H9 (cell line): ENCODE measurements at regions not wholly inside any gene's neighbourhood (a gene's known extent, or its start where the extent isn't known, plus 50 kb on each side); places are given as distances from the start of the nearest gene placed in this dataset.

Experiments
- DNase-seq: peaks from one replicate; pipeline ENCODE4 v3.0.0-alpha.2; 2017
- H2AFZ ChIP-seq: one replicate; pipeline ENCODE4 v1.6.1; 2013; ENCODE audit warnings: mild to moderate bottlenecking, low read length, control low read depth, moderate library complexity
- H2AK5ac ChIP-seq: 2 replicates; pipeline ENCODE4 v1.6.1; 2013; ENCODE audit warnings: low read length, control low read depth, mixed read lengths; ENCODE audit not compliant: insufficient read length
- H2BK120ac ChIP-seq: one replicate; pipeline ENCODE4 v1.6.1; 2013; ENCODE audit warnings: low read depth, mild to moderate bottlenecking, low read length, control low read depth, inconsistent platforms; ENCODE audit not compliant: poor library complexity, severe bottlenecking
- H2BK12ac ChIP-seq: 2 replicates; pipeline ENCODE4 v1.6.1; 2013; ENCODE audit warnings: low read length, control low read depth, mixed read lengths, low read depth; ENCODE audit not compliant: insufficient read length
- H2BK15ac ChIP-seq: 2 replicates; pipeline ENCODE4 v1.6.1; 2013; ENCODE audit warnings: low read depth, low read length, control low read depth
- H2BK20ac ChIP-seq: one replicate; pipeline ENCODE4 v1.6.1; 2013; ENCODE audit warnings: low read depth, mild to moderate bottlenecking, low read length, control low read depth, inconsistent platforms; ENCODE audit not compliant: poor library complexity, severe bottlenecking
- H2BK5ac ChIP-seq: 2 replicates; pipeline ENCODE4 v1.6.1; 2013; ENCODE audit warnings: low read length, control low read depth, mixed read lengths; ENCODE audit not compliant: insufficient read length
- H3K14ac ChIP-seq: 2 replicates; pipeline ENCODE4 v1.6.1; 2013; ENCODE audit warnings: low read length, control low read depth; ENCODE audit not compliant: insufficient read depth
- H3K18ac ChIP-seq: 2 replicates; pipeline ENCODE4 v1.6.1; 2013; ENCODE audit warnings: low read depth, mild to moderate bottlenecking, mixed read lengths, low read length, control low read depth; ENCODE audit not compliant: insufficient read length
- H3K23ac ChIP-seq: 2 replicates; pipeline ENCODE4 v1.6.1; 2013; ENCODE audit warnings: low read length, control low read depth, mixed read lengths, low read depth; ENCODE audit not compliant: insufficient read length
- H3K23me2 ChIP-seq: 2 replicates; pipeline ENCODE4 v1.6.1; 2013; ENCODE audit warnings: low read depth, mild to moderate bottlenecking, mixed read lengths, low read length, control low read depth; ENCODE audit not compliant: insufficient read length, poor library complexity, severe bottlenecking
- H3K27ac ChIP-seq: 2 replicates; pipeline ENCODE4 v1.5.1; 2013; ENCODE audit warnings: low read length, control low read depth, mixed read lengths, low read depth; ENCODE audit not compliant: insufficient read length
- H3K27me3 ChIP-seq: 2 replicates; pipeline ENCODE4 v1.6.1; 2013; ENCODE audit warnings: low read length, control low read depth, inconsistent platforms; ENCODE audit not compliant: insufficient read depth
- H3K4ac ChIP-seq: 2 replicates; pipeline ENCODE4 v1.6.1; 2013; ENCODE audit warnings: low read depth, mild to moderate bottlenecking, control low read depth, inconsistent platforms, low read length, moderate library complexity
- H3K4me1 ChIP-seq: 2 replicates; pipeline ENCODE4 v1.6.1; 2013; ENCODE audit warnings: low read length, control low read depth, inconsistent platforms; ENCODE audit not compliant: insufficient read depth
- H3K4me2 ChIP-seq: 2 replicates; pipeline ENCODE4 v1.6.1; 2013; ENCODE audit warnings: low read length, control low read depth, mixed read lengths; ENCODE audit not compliant: insufficient read length, insufficient read depth
- H3K56ac ChIP-seq: 2 replicates; pipeline ENCODE4 v1.6.1; 2013; ENCODE audit warnings: low read depth, mild to moderate bottlenecking, mixed read lengths, low read length, control low read depth; ENCODE audit not compliant: insufficient read length
- H3K79me1 ChIP-seq: 2 replicates; pipeline ENCODE4 v1.6.1; 2013; ENCODE audit warnings: low read depth, mild to moderate bottlenecking, moderate library complexity, low read length, control low read depth, inconsistent platforms; ENCODE audit not compliant: insufficient read depth, poor library complexity, severe bottlenecking
- H3K79me2 ChIP-seq: 2 replicates; pipeline ENCODE4 v1.6.1; 2013; ENCODE audit warnings: low read length, control low read depth, inconsistent platforms; ENCODE audit not compliant: insufficient read depth
- H3K9ac ChIP-seq: 2 replicates; pipeline ENCODE4 v1.6.1; 2013; ENCODE audit warnings: low read length, control low read depth, mixed read lengths; ENCODE audit not compliant: insufficient read length; ENCODE audit errors: extremely low read depth
- H3K9me3 ChIP-seq: one replicate; pipeline ENCODE4 v1.6.1; 2013; ENCODE audit warnings: low read depth, low read length, inconsistent platforms; ENCODE audit not compliant: control insufficient read depth
- H3T11ph ChIP-seq: one replicate; pipeline ENCODE4 v1.6.1; 2013; ENCODE audit warnings: mild to moderate bottlenecking, low read length, control low read depth, inconsistent platforms
- H4K20me1 ChIP-seq: one replicate; pipeline ENCODE4 v1.6.1; 2013; ENCODE audit not compliant: control insufficient read depth, insufficient read length, insufficient read depth
- H4K5ac ChIP-seq: 2 replicates; pipeline ENCODE4 v1.6.1; 2013; ENCODE audit warnings: low read depth, mild to moderate bottlenecking, mixed read lengths, low read length, control low read depth; ENCODE audit not compliant: insufficient read length
- H4K8ac ChIP-seq: replicated peaks from 2 replicates; pipeline ENCODE4 v1.6.1; 2013; ENCODE audit warnings: low read length, control low read depth, mixed read lengths, low read depth; ENCODE audit not compliant: insufficient read length
- H4K91ac ChIP-seq: 2 replicates; pipeline ENCODE4 v1.6.1; 2013; ENCODE audit warnings: low read depth, mild to moderate bottlenecking, moderate library complexity, mixed read lengths, low read length, control low read depth; ENCODE audit not compliant: insufficient read length
- H3K27ac Mint-ChIP-seq, 3 experiments: 2 replicates in 2 of 3; 3 replicates in 1 of 3; pipeline ENCODE4 v1.8.0; 2020 to 2021; ENCODE audit warnings: mixed read lengths in 3 of 3, mild to moderate bottlenecking in 1 of 3, moderate library complexity in 1 of 3
- H3K27me3 Mint-ChIP-seq: 2 replicates; pipeline ENCODE4 v1.8.0; 2021; ENCODE audit warnings: low read depth, mild to moderate bottlenecking, moderate library complexity, mixed read lengths
- H3K36me3 Mint-ChIP-seq, 3 experiments: 2 replicates in 2 of 3; 3 replicates in 1 of 3; pipeline ENCODE4 v1.8.0; 2020 to 2021; ENCODE audit warnings: low read depth in 3 of 3, mixed read lengths in 3 of 3; ENCODE audit not compliant: insufficient read depth in 1 of 3
- H3K4me1 Mint-ChIP-seq, 2 experiments: 2 replicates each; pipeline ENCODE4 v1.8.0; 2020; ENCODE audit warnings: mixed read lengths in 2 of 2
- H3K4me3 Mint-ChIP-seq, 2 experiments: 2 replicates in 1 of 2; 3 replicates in 1 of 2; pipeline ENCODE4 v1.8.0; 2020 to 2021; ENCODE audit warnings: mild to moderate bottlenecking in 2 of 2, mixed read lengths in 2 of 2, moderate library complexity in 1 of 2
- H3K9me3 Mint-ChIP-seq, 2 experiments: 2 replicates in 1 of 2; 3 replicates in 1 of 2; pipeline ENCODE4 v1.8.0; 2020; ENCODE audit warnings: mild to moderate bottlenecking in 2 of 2, mixed read lengths in 2 of 2, moderate library complexity in 1 of 2
- WGBS: extraction: QIAGEN DNeasy Blood & Tissue Kit; methylation state at CpG from one replicate; pipeline ENCODE4 v1.1.7; 2013; ENCODE audit warnings: missing lambda C conversion rate, low lambda C conversion rate, mixed read lengths; ENCODE audit not compliant: insufficient read length; ENCODE audit errors: extremely low coverage; 5-methylcytosine and 5-hydroxymethylcytosine counted together
- TF ChIP-seq, protein P1 (sequence below): fragments of 200-600 bp; sonication (generic); conservative IDR thresholded peaks from 3 replicates; pipeline ENCODE4 v1.8.0; 2021; ENCODE audit warnings: antibody characterized with exemption, mild to moderate bottlenecking

DNA sequence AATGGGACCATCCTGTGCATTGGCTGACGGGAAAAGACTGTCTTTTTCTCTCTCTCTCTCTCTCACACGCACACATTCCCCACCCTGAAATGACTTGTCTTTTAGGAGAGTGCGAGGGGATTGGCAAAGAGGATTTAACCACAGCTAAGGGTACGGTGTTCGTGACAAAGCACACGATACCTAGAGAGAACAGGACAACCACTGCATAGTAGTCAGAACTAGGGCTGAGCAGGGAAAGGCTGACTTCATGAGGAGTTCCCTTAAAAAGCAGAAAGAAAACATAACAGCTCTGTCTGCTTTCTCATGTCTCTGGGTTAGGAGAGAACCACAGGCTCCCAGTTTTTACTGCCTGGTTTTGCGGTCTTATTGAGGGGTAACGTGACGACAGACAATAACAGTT lies 742.8 kb upstream of the SOX9 start:
- H3K4me1 ChIP-seq = no peaks in the 10 kb centered on the region
- no peak overlapping the region for H3K56ac ChIP-seq
- DNase-seq = no peak
- H3K18ac ChIP-seq = no peak overlapping the region
- no peak overlapping the region for H3T11ph ChIP-seq
- no CpG with 5 or more reads among the region's 9 CpGs for WGBS
- no peak overlapping the region for H3K4me2 ChIP-seq
- H3K9me3 ChIP-seq = no peaks in the 10 kb centered on the region
- no peak overlapping the region for H4K91ac ChIP-seq
- no peak overlapping the region for H2AFZ ChIP-seq
- H3K27ac ChIP-seq = no peak overlapping the region
- Mint-ChIP-seq H3K36me3 (no peaks in the 10 kb centered on the region), H3K4me1 (no peaks in the 10 kb centered on the region), H3K27ac (peak overlapping the region in 1 of 3 experiments; percentile 66; a peak in 1 of 7 replicates), H3K27me3 (no peaks in the 10 kb centered on the region), H3K9me3 (no peaks in the 10 kb centered on the region; a peak in 2 of 5 replicates), H3K4me3 (no peak overlapping the region)
- TF ChIP-seq, protein P1, sequence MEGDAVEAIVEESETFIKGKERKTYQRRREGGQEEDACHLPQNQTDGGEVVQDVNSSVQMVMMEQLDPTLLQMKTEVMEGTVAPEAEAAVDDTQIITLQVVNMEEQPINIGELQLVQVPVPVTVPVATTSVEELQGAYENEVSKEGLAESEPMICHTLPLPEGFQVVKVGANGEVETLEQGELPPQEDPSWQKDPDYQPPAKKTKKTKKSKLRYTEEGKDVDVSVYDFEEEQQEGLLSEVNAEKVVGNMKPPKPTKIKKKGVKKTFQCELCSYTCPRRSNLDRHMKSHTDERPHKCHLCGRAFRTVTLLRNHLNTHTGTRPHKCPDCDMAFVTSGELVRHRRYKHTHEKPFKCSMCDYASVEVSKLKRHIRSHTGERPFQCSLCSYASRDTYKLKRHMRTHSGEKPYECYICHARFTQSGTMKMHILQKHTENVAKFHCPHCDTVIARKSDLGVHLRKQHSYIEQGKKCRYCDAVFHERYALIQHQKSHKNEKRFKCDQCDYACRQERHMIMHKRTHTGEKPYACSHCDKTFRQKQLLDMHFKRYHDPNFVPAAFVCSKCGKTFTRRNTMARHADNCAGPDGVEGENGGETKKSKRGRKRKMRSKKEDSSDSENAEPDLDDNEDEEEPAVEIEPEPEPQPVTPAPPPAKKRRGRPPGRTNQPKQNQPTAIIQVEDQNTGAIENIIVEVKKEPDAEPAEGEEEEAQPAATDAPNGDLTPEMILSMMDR = no peak
- no peak overlapping the region for H2BK5ac ChIP-seq
- no peaks in the 10 kb centered on the region for H3K27me3 ChIP-seq
- no peak overlapping the region for H4K5ac ChIP-seq
- H2BK12ac ChIP-seq = no peak overlapping the region
- H3K4ac ChIP-seq = no peak overlapping the region
- H3K23ac ChIP-seq = no peak overlapping the region
- no peak overlapping the region for H3K14ac ChIP-seq
- no peak overlapping the region for H2BK20ac ChIP-seq
- no peak overlapping the region for H2AK5ac ChIP-seq
- H3K79me1 ChIP-seq = no peaks in the 10 kb centered on the region
- no peak overlapping the region for H3K9ac ChIP-seq
- no peaks in the 10 kb centered on the region for H4K20me1 ChIP-seq
- no peak overlapping the region for H2BK15ac ChIP-seq
- no peak overlapping the region for H4K8ac ChIP-seq
- H3K79me2 ChIP-seq = no peaks in the 10 kb centered on the region
- H3K23me2 ChIP-seq = no peaks in the 10 kb centered on the region
- no peak overlapping the region for H2BK120ac ChIP-seq
